Activated naive CD4-positive, alpha-beta T cell treated with anti-CD3 and anti-CD28 coated beads, Interleukin-2, amount 50 U/mL, for 16 hours (primary cell): ENCODE measurements at regions not wholly inside any gene's neighbourhood (a gene's known extent, or its start where the extent isn't known, plus 50 kb on each side); places are given as distances from the start of the nearest gene placed in this dataset.
"Not testable (repeated sequence)": the region's sequence is repeated elsewhere in the genome, so short reads cannot be mapped to it uniquely, and the experiment has no call there.

ENCODE experiments used
- DNase-seq: peaks from one replicate; pipeline ENCODE4 v3.0.0-alpha.2; 2020

GRCh38 chr21:28877318-28877884 lies 115.3 kb downstream of the LTN1 start:
- no peak for DNase-seq

GRCh38 chr21:28875078-28875477 lies 117.6 kb downstream of the LTN1 start:
- no peak for DNase-seq

GRCh38 chr21:28872218-28872617 lies 120.5 kb downstream of the LTN1 start:
- no peak for DNase-seq

DNA sequence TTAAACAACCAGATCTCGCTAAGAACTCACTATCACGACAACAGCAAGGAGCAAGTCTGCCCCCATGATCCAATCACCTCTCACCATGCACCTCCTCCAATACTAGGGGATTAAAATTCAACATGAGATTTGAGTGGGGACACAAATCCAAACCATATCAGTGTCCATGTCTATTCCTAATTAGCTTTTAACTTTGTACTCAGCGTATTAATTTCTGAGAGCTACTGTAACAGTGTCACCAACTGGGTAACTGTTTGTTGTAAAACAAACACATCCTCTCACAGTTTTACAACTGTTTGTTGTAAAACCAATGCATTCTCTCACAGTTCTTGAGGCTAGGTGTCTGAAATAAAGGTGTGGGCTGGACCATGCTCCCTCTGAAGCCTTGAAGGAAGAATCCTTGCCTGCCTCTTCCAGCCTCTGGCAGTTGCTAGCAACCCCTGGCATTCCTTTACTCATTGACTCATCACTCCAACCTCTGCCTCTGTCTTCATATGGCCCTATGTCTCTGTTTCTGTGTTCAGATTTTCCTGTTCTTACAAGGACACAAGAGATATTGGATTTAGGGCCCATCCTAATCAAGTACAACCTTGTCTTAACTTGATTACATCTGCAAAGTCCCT lies 121.2 kb downstream of the LTN1 start:
- no peak for DNase-seq

- no peak for DNase-seq
Measured at GRCh38 chr21:28867401-28867800, 125.3 kb downstream of the LTN1 start.

DNA sequence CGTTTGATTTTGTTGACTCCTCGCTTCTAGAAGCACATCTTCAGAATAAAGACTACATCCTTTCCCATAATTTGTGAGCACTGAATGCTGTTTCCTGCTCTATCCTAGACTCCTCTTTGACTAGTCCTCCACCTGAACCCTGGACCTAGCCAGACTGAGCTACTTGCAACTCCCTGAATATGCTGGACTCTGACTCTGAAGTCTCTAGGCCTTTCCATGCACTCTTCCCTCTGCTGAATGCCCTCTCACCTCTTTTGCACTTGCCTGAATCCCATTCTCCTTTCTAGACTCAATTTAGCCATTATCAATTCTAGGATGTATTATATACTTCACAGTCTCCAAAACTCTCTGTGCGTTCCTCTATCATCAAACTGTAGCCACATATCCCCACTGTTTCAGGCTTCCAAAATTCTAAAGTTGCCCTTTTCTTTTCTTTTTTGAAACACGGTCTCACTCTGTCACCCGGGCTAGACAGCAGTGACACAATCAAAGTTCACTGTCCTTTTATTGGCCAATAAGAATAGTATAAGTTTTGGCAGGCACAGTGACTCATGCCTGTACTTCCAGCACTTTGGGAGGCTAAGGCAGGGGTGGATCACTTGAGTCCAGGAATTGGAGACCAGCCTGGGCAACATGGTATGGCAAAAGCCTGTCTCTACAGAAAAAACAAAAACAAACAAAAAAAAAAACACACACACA lies 127.0 kb downstream of the LTN1 start:
- DNase-seq = no peak

DNA sequence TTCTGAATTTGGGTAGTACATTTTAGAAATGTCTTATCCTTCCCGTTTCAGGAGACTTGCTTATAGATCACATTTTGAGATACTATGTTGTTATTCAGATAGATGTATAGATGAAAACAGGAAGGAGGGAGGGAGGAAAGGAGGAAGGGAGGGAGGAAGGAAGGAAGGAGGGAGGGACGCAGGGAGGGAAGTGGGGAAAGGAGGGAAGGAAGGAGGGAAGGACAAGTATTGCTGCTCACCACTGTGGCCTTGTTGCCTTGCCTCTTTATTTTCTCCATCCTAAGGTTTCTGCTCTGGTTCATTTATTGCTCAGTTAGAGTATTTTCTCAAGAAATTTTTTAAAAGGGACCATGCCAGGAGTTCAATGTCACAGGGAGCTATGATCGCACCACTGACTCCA lies 134.3 kb downstream of the LTN1 start:
- no peak for DNase-seq

DNA sequence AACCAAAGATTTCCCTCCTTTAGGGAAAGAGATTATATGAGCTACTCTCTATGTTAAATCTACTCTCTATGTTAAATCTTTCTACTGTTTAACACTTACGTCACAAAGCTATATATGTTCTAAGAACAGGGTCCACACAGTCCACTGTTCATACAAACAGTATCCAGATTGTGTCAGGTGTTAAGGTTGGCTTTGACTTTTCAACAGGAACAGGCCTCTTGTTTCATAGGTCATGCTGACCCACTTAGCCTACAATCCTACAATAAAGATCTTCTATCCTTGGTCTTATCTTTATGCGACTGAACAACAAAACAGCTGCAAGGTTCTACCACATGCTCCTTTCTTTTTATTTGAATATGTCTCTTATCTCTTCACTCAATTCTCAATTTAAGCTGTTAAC lies 134.9 kb downstream of the LTN1 start:
- no peak for DNase-seq

GRCh38 chr21:28856588-28857250 lies 136.0 kb downstream of the LTN1 start:
- DNase-seq = no peak

DNA sequence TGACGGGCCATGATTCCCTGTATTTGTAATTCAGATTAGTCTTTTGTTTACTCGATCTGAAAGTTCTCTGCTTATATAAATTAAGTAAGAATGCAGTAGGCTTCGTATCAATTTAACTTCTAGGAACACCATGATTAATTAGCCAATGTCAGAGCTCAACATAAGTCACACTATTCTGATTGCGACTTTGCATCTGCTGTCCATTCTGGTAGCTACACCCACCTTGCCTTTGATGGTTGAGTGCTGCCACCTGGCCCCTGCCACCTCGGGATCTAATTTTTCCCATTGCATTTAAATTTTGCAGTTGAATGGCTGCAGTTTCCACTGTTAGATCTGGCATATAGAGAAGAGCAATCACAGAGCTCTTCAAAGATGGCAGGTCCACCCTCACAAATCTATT lies 140.0 kb downstream of the LTN1 start:
- no peak for DNase-seq

DNA sequence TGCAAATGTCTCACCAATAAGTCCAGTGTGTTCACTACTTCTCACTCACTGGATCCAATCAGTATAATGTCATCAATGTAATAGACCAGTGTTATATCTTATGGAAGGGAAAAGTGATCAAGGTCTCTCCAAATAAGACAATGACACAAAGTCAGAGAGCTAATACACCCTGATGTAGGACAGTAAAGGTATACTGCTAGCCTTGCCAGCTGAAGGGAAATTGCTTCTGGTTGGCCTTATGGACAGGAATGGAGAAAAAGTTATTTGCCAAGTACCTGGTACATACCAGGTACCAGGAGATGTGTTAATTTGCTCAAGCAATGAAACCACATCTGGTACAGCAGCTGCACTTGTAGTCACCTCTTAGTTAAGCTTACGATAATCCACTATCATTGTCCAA lies 141.0 kb downstream of the LTN1 start:
- DNase-seq = no peak

DNA sequence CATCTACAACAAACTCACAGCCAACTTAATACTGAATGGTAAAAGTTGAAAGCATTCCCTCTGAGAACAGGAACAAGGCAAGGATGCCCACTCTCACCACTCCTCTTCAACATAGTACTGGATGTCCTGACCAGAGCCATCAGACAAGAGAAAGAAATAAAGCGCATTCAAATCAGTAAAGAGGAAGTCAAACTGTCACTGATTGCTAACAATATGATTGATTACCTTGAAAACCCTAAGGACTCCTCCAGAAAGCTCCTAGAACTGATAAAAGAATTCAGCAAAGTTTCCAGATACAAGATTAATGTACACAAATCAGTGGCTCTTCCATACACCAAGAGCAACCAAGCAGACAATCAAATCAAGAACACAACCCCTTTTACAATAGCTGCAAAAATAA lies 153.4 kb downstream of the LTN1 start:
- not testable (repeated sequence) for DNase-seq

- not testable (repeated sequence) for DNase-seq
Measured at GRCh38 chr21:28837426-28837825, 155.3 kb downstream of the LTN1 start.

DNA sequence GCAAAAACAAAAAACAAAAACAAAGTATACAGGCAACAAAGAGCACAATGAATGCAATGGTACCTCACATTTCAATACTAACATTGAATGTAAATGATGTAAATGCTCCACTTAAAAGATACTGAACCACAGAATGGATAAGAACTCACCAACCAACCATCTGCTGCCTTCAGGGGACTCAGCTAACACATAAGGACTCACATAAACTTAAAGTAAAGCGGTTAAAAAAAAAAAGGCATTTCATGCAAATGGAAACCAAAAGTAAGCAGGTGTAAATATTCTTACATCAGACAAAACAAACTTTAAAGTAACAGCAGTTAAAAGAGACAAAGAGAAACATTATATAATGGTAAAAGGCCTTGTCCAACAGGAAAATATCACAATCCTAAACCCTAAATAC lies 156.1 kb downstream of the LTN1 start:
- DNase-seq = not testable (repeated sequence)

DNA sequence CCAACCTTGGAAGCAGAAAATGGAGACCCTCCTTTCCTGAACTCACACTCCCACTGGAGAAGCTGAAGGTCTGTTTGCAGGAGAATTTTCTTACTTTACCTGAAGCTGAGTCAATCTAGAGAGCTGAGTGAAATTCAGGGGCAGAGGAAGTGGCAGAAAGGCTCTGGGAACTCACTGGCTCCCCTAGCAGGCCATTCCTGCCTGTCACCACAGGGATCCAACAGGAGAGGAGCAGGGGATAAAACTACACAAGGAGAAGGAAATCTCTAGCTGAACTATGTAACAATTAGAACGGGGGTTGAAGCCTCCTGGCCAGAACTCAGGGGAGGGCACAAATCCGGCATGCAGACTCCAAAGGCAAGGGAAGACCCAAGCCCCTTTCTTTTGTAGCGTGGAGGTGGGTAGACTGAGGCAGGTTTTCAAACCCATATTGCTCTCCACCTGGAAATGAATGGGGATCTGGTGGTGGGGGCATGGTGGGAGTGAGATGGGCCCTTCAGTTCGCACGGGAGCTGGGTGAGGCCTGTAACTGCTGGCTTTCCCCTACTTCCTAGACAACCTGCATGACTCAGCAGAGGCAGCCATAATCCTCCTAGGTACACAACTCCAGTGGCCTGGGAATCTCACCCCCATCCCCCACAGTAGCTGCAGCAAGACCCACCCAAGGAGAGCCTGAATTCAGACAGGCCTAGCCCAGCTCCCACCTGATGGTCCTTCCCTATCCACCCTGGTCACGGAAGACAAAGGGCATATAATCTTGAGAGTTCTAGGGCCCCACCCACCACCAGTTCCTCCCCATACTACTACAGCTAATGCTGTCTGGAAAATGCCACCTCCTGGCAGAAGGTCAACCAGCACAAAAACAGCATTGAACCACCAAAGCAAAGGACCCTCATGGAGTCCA lies 158.1 kb downstream of the LTN1 start:
- no peak for DNase-seq

DNA sequence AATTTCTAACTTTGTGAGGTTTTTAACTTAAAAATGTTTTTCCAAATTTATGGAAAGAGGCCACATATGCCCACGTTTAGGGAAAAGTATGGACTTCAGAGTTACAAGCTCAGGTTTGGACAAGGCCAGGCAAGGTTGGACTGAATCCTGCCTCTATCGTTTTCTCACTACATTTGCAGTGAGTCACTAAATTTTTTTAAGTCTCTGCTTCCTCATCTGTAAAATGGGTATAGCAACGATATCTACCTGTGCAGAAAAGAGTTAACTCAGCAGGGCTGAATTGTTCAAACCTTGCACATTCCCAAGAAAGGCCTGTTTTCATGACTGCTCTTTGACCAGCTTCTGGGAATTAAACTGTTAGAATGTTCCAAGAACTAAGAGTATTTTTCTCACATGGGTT lies 159.1 kb downstream of the LTN1 start:
- no peak for DNase-seq

- DNase-seq = no peak
Measured at GRCh38 chr21:28833182-28833581, 159.5 kb downstream of the LTN1 start.

DNA sequence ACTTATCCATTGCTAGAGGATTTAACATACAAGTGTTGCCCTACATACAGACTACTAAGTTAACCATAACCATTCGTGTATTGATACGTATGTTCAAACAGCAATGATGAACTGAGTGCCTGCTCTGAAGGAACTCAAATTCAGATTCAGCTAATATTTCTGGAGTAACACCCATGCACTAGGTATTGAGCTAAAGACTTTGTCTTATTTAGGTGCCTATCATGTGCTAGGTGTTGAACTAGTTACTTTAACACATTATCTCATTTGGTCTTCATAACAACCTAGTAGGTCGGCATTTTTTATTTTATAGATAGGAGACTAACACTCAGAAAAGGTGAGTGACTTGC lies 160.0 kb downstream of the LTN1 start:
- DNase-seq = no peak

GRCh38 chr21:28832013-28832714 lies 160.5 kb downstream of the LTN1 start:
- DNase-seq = no peak

- DNase-seq = no peak
Measured at GRCh38 chr21:28828981-28829380, 163.7 kb downstream of the LTN1 start.

DNA sequence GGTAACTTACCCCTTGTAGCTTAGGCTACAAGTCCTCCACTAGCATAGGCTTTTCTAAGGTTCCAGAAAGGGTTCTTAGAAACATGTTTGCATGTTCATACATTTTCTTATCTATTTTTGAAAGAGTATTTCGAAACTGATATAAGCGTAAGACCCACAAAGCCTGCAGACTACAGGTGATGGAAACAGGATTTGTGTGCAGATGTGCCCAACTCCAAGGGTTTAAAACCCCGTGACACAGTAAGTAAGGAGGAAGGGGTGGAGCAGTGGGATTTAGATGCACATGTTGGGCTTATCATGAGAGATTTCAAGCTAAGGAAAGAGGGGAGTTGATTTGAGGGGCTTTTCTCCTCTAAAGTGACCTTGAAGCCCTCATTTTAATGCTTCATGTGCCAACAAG lies 164.7 kb downstream of the LTN1 start:
- no peak for DNase-seq

DNA sequence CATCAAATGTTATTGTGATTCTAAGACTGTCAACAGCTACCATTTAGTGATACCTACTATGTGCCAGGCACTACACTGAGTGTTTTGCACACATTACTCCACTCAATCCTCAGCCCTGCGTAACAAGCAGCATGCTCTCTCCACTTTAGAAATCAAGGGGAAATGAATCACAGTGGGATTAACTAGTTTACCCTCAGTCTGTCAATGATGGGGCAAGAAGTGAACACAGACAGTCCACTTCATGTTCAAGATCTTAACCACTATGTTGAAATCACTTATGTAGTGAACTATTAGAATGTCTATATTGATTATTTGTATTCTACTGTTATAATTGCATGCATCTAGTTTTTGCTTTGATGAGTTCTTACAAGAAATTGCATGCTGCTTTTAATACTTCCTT lies 165.3 kb downstream of the LTN1 start:
- DNase-seq = no peak
